CD4-positive, CD25-positive, alpha-beta regulatory T cell (primary cell): ENCODE measurements at regions not wholly inside any gene's neighbourhood (a gene's known extent, or its start where the extent isn't known, plus 50 kb on each side); places are given as distances from the start of the nearest gene placed in this dataset.

Source experiments
- ATAC-seq, 2 donors: fragments of 150-1000 bp; cut with Tn5 transposase; one replicate each; pipeline ENCODE4 v1.10.0; 2021; ENCODE audit warnings: low read depth in 2 of 2, moderate number of reproducible peaks in 2 of 2, moderate library complexity in 1 of 2
- DNase-seq, 3 donors: peaks; one replicate each; pipeline versions ENCODE4 v3.0.0 to v3.0.0-alpha.2; 2012 to 2022; ENCODE audit warnings: mixed read lengths in 1 of 3
- H3K27ac ChIP-seq: one replicate; pipeline ENCODE4 v1.7.0; 2013; ENCODE audit warnings: mild to moderate bottlenecking, low read length; ENCODE audit not compliant: insufficient read depth, poor library complexity, severe bottlenecking
- H3K27me3 ChIP-seq: one replicate; pipeline ENCODE4 v1.7.0; 2013; ENCODE audit warnings: low read length; ENCODE audit not compliant: control insufficient read depth, insufficient read depth
- H3K36me3 ChIP-seq: one replicate; pipeline ENCODE4 v1.7.0; 2013; ENCODE audit warnings: mild to moderate bottlenecking, low read length, moderate library complexity; ENCODE audit not compliant: control insufficient read depth, insufficient read depth
- H3K4me1 ChIP-seq: 2 replicates; pipeline ENCODE4 v1.7.0; 2013; ENCODE audit warnings: mild to moderate bottlenecking, low read length; ENCODE audit not compliant: insufficient read depth, control insufficient read depth, poor library complexity, severe bottlenecking
- H3K4me3 ChIP-seq: one replicate; pipeline ENCODE4 v1.7.0; 2013; ENCODE audit warnings: low read depth, mild to moderate bottlenecking, low read length, moderate library complexity
- H3K9me3 ChIP-seq, 2 experiments: 1 replicate in 1 of 2; 2 replicates in 1 of 2; pipeline ENCODE4 v1.7.0; 2013; ENCODE audit warnings: low read length in 2 of 2, mild to moderate bottlenecking in 1 of 2, moderate library complexity in 1 of 2; ENCODE audit not compliant: control insufficient read depth in 2 of 2
- H3K27ac Mint-ChIP-seq, 3 donors: one replicate each; pipeline ENCODE4 v1.8.0; 2020 to 2022; ENCODE audit warnings: mild to moderate bottlenecking in 3 of 3, mixed read lengths in 3 of 3, moderate library complexity in 2 of 3
- H3K27me3 Mint-ChIP-seq: one replicate; pipeline ENCODE4 v1.8.0; 2022; ENCODE audit warnings: mild to moderate bottlenecking, mixed read lengths
- H3K36me3 Mint-ChIP-seq: one replicate; pipeline ENCODE4 v1.8.0; 2020; ENCODE audit warnings: mixed read lengths
- H3K4me1 Mint-ChIP-seq, 4 donors: one replicate each; pipeline ENCODE4 v1.8.0; 2020 to 2022; ENCODE audit warnings: mixed read lengths in 4 of 4, mild to moderate bottlenecking in 1 of 4
- H3K4me3 Mint-ChIP-seq, 4 donors: one replicate each; pipeline ENCODE4 v1.8.0; 2020 to 2022; ENCODE audit warnings: mild to moderate bottlenecking in 4 of 4, mixed read lengths in 4 of 4, moderate library complexity in 3 of 4
- H3K9me3 Mint-ChIP-seq, 7 donors: one replicate each; pipeline ENCODE4 v1.8.0; 2020 to 2022; ENCODE audit warnings: mixed read lengths in 7 of 7, mild to moderate bottlenecking in 3 of 7, moderate library complexity in 2 of 7

DNA sequence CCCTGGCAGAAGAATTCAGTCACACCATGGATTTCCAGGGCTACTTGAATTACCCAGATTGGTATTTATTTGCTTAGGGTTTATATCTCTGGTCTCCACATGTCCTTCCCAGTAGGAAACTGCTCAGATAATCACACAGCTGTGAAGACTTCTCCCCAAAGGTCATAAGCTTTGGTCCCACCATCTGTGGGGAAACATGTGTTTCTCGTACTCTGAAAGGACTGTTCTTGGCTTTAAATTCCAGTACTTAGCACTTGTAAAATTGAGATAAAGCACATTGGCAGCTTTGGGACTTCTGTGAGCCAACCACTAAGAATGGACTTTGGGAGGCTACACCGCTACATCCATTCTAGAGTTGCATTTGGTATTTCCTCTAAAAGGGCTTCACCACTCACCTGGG lies 205.3 kb upstream of the FOXA2 start:
- Histone ChIP-seq H3K36me3 (no peaks in the 10 kb centered on the region), H3K9me3 (no peaks in the 10 kb centered on the region), H3K27ac (no peak overlapping the region), H3K4me3 (no peak overlapping the region), H3K4me1 (no peaks in the 10 kb centered on the region), H3K27me3 (no peaks in the 10 kb centered on the region)
- H3K9me3 Mint-ChIP-seq, result peaks cover 0 to 3% (median 0%) of the 10 kb centered on the region in 7 donors
- DNase-seq (no peak), ATAC-seq (no peak)
- no peaks in the 10 kb centered on the region for H3K36me3 Mint-ChIP-seq
- H3K27ac Mint-ChIP-seq, result no peak overlapping the region
- no peak overlapping the region for H3K4me3 Mint-ChIP-seq
- H3K27me3 Mint-ChIP-seq, result no peaks in the 10 kb centered on the region
- no peaks in the 10 kb centered on the region for H3K4me1 Mint-ChIP-seq

DNA sequence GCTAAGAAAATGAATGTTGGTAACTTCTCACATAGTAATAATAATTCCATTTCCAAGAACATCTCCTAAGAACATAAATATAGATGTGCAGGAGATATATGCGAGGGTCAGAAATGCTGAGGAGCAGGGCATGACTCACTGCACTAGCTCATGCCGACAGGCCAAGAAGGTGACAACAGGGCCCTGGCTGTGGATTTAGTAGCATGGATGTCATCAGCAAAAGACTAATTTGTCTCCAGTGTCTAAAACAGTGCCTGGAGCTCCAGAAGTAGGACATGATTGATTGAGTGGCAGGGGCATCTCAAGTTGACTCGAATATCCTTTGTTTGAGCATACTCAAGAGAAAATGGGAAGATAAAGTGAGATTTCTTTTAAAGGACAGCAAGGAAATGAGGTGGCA lies 207.0 kb upstream of the FOXA2 start:
- Mint-ChIP-seq H3K27ac (no peak overlapping the region), H3K9me3 (peaks cover 0 to 2% (median 0%) of the 10 kb centered on the region in 7 donors), H3K4me3 (no peak overlapping the region), H3K27me3 (no peaks in the 10 kb centered on the region), H3K36me3 (no peaks in the 10 kb centered on the region), H3K4me1 (no peaks in the 10 kb centered on the region)
- no peaks in the 10 kb centered on the region for H3K4me1 ChIP-seq
- H3K36me3 ChIP-seq, result no peaks in the 10 kb centered on the region
- H3K27me3 ChIP-seq, result no peaks in the 10 kb centered on the region
- ATAC-seq, result no peak
- H3K4me3 ChIP-seq, result no peak overlapping the region
- no peak for DNase-seq
- H3K27ac ChIP-seq, result no peak overlapping the region
- H3K9me3 ChIP-seq, result no peaks in the 10 kb centered on the region

DNA sequence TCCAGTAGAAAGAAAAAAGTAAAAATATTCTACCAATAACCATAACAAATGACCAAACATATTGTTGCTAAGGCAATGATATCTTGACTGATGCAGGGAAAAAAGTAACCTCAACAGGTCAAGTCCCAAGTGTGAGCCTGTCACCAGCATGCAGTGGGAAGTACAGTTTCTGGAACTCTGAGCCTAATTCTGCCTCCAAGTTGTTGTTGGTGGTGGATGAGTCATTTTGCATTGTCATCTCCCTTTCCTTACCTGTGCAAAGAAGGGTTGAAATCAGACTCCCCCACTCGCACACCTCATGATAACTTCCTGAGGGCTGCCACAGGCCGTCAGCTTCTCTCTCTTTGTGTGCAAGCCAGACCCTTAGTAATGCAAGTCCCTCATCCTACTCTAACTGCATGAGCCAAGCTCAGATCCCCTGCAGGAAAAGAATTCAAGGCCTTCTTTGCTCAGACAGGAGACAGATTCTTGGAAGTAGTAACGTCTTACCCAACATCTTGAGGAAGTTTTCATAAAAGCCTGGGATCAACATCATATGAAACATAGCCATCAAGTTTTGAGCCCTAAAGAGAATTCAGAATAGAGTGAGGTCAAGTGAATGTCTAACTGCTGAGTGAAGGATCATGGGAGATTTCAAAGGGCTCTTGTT lies 207.6 kb upstream of the FOXA2 start:
- no peaks in the 10 kb centered on the region for H3K27me3 Mint-ChIP-seq
- Histone ChIP-seq H3K27ac (no peak overlapping the region), H3K27me3 (no peaks in the 10 kb centered on the region), H3K9me3 (no peaks in the 10 kb centered on the region), H3K4me3 (no peak overlapping the region), H3K4me1 (no peaks in the 10 kb centered on the region), H3K36me3 (no peaks in the 10 kb centered on the region)
- no peak for DNase-seq
- no peaks in the 10 kb centered on the region for H3K36me3 Mint-ChIP-seq
- ATAC-seq, result no peak
- no peaks in the 10 kb centered on the region for H3K4me1 Mint-ChIP-seq
- H3K9me3 Mint-ChIP-seq, result peaks cover 0 to 2% (median 0%) of the 10 kb centered on the region in 7 donors
- H3K27ac Mint-ChIP-seq, result no peak overlapping the region
- H3K4me3 Mint-ChIP-seq, result no peak overlapping the region

DNA sequence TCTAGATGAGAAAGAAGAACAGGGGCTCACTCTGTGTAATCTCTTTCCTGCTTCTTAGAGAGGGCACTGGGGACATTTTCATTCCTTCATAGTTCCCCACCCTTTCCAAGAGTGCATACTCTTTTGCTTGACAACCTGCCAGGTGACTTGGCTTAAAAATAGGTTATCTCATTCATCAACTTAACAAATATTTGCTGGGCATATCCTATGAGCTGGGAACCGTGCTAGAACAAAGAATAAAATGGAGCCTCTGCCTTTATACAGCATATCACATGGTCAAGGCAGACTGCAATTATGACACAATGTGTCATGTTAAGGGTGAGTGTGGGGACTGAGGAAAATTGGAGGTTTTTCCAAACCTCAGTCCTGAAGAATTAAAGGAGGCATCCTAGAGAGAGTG lies 209.8 kb upstream of the FOXA2 start:
- H3K27ac Mint-ChIP-seq, result no peak overlapping the region
- DNase-seq (no peak), ATAC-seq (no peak)
- H3K27ac ChIP-seq, result no peak overlapping the region
- no peaks in the 10 kb centered on the region for H3K9me3 ChIP-seq
- no peaks in the 10 kb centered on the region for H3K36me3 Mint-ChIP-seq
- no peaks in the 10 kb centered on the region for H3K27me3 Mint-ChIP-seq
- H3K4me1 ChIP-seq, result no peaks in the 10 kb centered on the region
- H3K9me3 Mint-ChIP-seq, result peaks cover 0 to 2% (median 0%) of the 10 kb centered on the region in 7 donors
- H3K36me3 ChIP-seq, result no peaks in the 10 kb centered on the region
- H3K4me1 Mint-ChIP-seq, result no peaks in the 10 kb centered on the region
- H3K27me3 ChIP-seq, result no peaks in the 10 kb centered on the region
- H3K4me3 Mint-ChIP-seq, result no peak overlapping the region
- H3K4me3 ChIP-seq, result no peak overlapping the region

DNA sequence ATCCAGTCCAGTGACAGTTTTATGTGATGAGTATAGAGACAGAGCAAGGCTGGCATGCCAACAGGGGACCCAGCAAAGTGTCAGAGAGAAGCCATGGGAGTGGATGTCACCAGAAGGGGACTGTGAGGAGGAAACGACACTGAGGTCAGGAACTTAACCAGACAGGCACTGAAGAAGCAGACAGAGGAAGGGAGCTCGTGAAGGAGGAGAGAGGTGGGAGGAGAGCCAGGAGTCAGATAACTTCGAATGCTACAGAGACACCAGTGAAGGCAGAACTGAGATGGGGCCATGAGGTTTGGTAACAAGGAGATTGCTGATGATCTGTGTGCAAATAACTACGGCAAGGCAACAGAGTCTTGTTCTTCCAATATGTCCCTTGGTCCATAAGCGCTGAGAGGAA lies 211.1 kb upstream of the FOXA2 start:
- Histone ChIP-seq H3K36me3 (no peaks in the 10 kb centered on the region), H3K4me1 (no peaks in the 10 kb centered on the region), H3K9me3 (no peaks in the 10 kb centered on the region), H3K4me3 (no peak overlapping the region), H3K27ac (no peak overlapping the region), H3K27me3 (no peaks in the 10 kb centered on the region)
- DNase-seq (no peak), ATAC-seq (no peak)
- no peak overlapping the region for H3K27ac Mint-ChIP-seq
- no peaks in the 10 kb centered on the region for H3K4me1 Mint-ChIP-seq
- H3K9me3 Mint-ChIP-seq, result peaks cover 0 to 2% (median 0%) of the 10 kb centered on the region in 7 donors
- no peaks in the 10 kb centered on the region for H3K27me3 Mint-ChIP-seq
- H3K36me3 Mint-ChIP-seq, result no peaks in the 10 kb centered on the region
- no peak overlapping the region for H3K4me3 Mint-ChIP-seq

DNA sequence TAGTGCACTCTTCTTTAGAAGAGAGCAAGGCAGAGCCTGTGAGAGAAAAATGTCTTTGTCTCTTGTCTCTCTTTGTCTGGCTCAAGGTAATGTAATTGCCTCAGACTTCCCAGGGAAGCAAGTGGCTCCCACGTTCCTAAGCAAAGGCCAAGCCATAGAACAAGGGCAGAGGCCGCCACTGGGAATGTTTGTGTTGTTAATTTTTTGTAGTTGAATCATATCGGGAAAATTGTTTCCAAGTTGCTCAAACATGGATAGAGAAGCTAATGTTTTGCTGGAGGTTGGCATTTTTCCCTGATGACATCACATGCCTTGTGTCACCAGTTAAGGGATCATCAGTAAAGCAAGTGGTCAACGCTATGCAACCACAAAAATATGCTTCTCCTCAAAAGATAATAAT lies 211.5 kb upstream of the FOXA2 start:
- Mint-ChIP-seq H3K9me3 (peaks cover 0 to 4% (median 0%) of the 10 kb centered on the region in 7 donors), H3K4me3 (no peak overlapping the region), H3K4me1 (no peaks in the 10 kb centered on the region), H3K27ac (no peak overlapping the region), H3K27me3 (no peaks in the 10 kb centered on the region), H3K36me3 (no peaks in the 10 kb centered on the region)
- no peak overlapping the region for H3K27ac ChIP-seq
- no peaks in the 10 kb centered on the region for H3K4me1 ChIP-seq
- no peaks in the 10 kb centered on the region for H3K36me3 ChIP-seq
- DNase-seq (no peak), ATAC-seq (no peak)
- no peak overlapping the region for H3K4me3 ChIP-seq
- no peaks in the 10 kb centered on the region for H3K27me3 ChIP-seq
- no peaks in the 10 kb centered on the region for H3K9me3 ChIP-seq

DNA sequence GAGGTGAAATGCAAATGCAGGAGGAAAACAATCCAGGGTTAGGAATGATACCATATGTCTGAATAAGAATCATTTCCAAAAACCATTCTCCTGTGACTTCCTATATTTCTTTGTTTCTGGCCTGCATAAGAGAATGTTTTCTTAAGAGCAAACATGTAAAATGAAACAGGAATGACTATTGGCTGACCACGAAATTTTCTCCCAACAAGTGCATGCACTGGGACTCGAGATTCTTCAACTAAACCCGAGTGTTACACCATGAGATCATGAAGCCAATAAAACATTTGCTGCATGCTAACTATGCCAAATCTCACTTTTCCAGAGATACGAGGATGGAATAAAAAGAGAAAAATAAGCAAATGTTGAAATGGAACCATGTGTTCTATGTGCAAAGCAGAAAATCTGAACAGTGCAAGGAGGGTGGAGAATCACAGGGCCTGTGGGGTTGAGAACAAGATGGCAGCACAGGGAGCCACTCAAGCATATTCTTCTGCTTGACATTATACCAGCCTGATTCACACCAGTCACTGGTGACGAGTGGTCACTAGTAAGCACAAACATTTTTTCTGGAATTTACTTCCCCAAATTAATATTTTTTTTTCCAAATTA lies 212.2 kb upstream of the FOXA2 start:
- Mint-ChIP-seq H3K4me3 (no peak overlapping the region), H3K4me1 (no peaks in the 10 kb centered on the region), H3K9me3 (peaks cover 0 to 4% (median 0%) of the 10 kb centered on the region in 7 donors), H3K27me3 (peaks cover 4% of the 10 kb centered on the region), H3K27ac (no peak overlapping the region), H3K36me3 (no peaks in the 10 kb centered on the region)
- DNase-seq, result no peak
- H3K4me3 ChIP-seq, result no peak overlapping the region
- H3K4me1 ChIP-seq, result no peaks in the 10 kb centered on the region
- no peaks in the 10 kb centered on the region for H3K36me3 ChIP-seq
- no peak overlapping the region for H3K27ac ChIP-seq
- no peak for ATAC-seq
- H3K9me3 ChIP-seq, result no peaks in the 10 kb centered on the region
- H3K27me3 ChIP-seq, result no peaks in the 10 kb centered on the region

DNA sequence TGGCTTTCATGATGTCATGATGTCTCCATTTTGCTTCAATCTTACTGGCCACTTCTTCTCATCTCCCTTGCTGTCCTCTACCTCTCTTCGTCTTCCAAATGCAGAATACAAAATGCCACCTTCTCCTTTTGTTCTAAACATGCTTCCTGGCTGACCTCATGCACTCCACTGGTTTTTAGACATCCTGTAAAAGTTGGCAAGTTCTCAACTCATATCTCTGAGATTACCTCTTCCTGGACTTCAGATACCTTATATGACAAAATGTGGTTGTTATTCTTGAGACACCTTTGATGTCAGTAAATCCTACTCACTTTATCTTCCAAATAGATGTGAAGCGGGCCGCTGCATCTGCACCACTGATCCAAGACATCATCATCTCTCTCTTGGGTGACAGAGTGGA lies 212.7 kb upstream of the FOXA2 start:
- DNase-seq, result no peak
- Mint-ChIP-seq H3K36me3 (no peaks in the 10 kb centered on the region), H3K4me1 (no peaks in the 10 kb centered on the region), H3K9me3 (peaks cover 0 to 4% (median 0%) of the 10 kb centered on the region in 7 donors), H3K27ac (no peak overlapping the region), H3K27me3 (peaks cover 4% of the 10 kb centered on the region), H3K4me3 (no peak overlapping the region)
- no peaks in the 10 kb centered on the region for H3K9me3 ChIP-seq
- no peaks in the 10 kb centered on the region for H3K27me3 ChIP-seq
- H3K36me3 ChIP-seq, result no peaks in the 10 kb centered on the region
- H3K4me3 ChIP-seq, result no peak overlapping the region
- H3K4me1 ChIP-seq, result no peaks in the 10 kb centered on the region
- no peak for ATAC-seq
- no peak overlapping the region for H3K27ac ChIP-seq
